ENCODE measurements at regions not wholly inside any gene's neighbourhood (a gene's known extent, or its start where the extent isn't known, plus 50 kb on each side); places are given as distances from the start of the nearest gene placed in this dataset.

DNA sequence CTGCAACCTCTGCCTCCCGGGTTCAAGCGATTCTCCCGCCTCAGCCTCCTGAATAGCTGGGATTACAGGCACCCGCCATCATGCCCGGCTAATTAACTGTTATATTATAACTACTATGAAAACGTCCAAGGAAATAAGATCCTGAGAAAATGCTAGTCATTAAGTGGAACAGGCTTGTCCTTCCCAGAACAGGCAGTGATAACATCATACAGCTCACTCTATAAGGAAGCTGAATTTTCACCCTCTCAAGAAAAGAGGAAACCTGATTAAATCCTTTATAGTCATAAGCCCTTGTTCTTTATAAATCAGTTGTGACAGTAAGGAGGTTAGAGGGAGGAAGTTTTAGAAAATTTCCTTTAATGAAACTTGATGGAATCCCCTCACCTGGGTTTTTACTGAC lies 163.9 kb upstream of the CLINT1 start:
- Mint-ChIP-seq H3K9me3 (no peaks in the 10 kb centered on the region), H3K4me1 (peaks cover 20% of the 10 kb centered on the region), H3K36me3 (no peaks in the 10 kb centered on the region), H3K27ac (no peak overlapping the region), H3K4me3 (no peak overlapping the region), H3K27me3 (ENCODE audit: low read depth) (no peaks in the 10 kb centered on the region)
- no peak for DNase-seq (ENCODE audit: low spot score)
- POLR2A ChIA-PET, result no interaction called here
- no peak for TF ChIP-seq NR2C2 (CRISPR knock-in tag; IDR thresholded peaks at IDR 0.05)
- TF ChIP-seq ATF1 (CRISPR knock-in tag; IDR thresholded peaks at IDR 0.05), result no peak
- TF ChIP-seq, protein P1, sequence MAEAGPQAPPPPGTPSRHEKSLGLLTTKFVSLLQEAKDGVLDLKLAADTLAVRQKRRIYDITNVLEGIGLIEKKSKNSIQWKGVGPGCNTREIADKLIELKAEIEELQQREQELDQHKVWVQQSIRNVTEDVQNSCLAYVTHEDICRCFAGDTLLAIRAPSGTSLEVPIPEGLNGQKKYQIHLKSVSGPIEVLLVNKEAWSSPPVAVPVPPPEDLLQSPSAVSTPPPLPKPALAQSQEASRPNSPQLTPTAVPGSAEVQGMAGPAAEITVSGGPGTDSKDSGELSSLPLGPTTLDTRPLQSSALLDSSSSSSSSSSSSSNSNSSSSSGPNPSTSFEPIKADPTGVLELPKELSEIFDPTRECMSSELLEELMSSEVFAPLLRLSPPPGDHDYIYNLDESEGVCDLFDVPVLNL (CRISPR knock-in tag; IDR thresholded peaks at IDR 0.05; ENCODE audit: borderline replicate concordance, low read depth), result no peak
- TF ChIP-seq, protein P2, sequence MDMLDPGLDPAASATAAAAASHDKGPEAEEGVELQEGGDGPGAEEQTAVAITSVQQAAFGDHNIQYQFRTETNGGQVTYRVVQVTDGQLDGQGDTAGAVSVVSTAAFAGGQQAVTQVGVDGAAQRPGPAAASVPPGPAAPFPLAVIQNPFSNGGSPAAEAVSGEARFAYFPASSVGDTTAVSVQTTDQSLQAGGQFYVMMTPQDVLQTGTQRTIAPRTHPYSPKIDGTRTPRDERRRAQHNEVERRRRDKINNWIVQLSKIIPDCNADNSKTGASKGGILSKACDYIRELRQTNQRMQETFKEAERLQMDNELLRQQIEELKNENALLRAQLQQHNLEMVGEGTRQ (CRISPR knock-in tag; IDR thresholded peaks at IDR 0.05), result no peak
- TF ChIP-seq, protein P3, sequence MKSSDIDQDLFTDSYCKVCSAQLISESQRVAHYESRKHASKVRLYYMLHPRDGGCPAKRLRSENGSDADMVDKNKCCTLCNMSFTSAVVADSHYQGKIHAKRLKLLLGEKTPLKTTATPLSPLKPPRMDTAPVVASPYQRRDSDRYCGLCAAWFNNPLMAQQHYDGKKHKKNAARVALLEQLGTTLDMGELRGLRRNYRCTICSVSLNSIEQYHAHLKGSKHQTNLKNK (CRISPR knock-in tag; IDR thresholded peaks at IDR 0.05), result no peak
- TF ChIP-seq, protein P4, sequence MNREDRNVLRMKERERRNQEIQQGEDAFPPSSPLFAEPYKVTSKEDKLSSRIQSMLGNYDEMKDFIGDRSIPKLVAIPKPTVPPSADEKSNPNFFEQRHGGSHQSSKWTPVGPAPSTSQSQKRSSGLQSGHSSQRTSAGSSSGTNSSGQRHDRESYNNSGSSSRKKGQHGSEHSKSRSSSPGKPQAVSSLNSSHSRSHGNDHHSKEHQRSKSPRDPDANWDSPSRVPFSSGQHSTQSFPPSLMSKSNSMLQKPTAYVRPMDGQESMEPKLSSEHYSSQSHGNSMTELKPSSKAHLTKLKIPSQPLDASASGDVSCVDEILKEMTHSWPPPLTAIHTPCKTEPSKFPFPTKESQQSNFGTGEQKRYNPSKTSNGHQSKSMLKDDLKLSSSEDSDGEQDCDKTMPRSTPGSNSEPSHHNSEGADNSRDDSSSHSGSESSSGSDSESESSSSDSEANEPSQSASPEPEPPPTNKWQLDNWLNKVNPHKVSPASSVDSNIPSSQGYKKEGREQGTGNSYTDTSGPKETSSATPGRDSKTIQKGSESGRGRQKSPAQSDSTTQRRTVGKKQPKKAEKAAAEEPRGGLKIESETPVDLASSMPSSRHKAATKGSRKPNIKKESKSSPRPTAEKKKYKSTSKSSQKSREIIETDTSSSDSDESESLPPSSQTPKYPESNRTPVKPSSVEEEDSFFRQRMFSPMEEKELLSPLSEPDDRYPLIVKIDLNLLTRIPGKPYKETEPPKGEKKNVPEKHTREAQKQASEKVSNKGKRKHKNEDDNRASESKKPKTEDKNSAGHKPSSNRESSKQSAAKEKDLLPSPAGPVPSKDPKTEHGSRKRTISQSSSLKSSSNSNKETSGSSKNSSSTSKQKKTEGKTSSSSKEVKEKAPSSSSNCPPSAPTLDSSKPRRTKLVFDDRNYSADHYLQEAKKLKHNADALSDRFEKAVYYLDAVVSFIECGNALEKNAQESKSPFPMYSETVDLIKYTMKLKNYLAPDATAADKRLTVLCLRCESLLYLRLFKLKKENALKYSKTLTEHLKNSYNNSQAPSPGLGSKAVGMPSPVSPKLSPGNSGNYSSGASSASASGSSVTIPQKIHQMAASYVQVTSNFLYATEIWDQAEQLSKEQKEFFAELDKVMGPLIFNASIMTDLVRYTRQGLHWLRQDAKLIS (CRISPR knock-in tag; IDR thresholded peaks at IDR 0.05; ENCODE audit: borderline replicate concordance), result no peak
- no peak for TF ChIP-seq MYBL2 (CRISPR knock-in tag; IDR thresholded peaks at IDR 0.05)
- TF ChIP-seq ZNF232 (CRISPR knock-in tag; IDR thresholded peaks at IDR 0.05), result no peak
- TF ChIP-seq, protein P5, sequence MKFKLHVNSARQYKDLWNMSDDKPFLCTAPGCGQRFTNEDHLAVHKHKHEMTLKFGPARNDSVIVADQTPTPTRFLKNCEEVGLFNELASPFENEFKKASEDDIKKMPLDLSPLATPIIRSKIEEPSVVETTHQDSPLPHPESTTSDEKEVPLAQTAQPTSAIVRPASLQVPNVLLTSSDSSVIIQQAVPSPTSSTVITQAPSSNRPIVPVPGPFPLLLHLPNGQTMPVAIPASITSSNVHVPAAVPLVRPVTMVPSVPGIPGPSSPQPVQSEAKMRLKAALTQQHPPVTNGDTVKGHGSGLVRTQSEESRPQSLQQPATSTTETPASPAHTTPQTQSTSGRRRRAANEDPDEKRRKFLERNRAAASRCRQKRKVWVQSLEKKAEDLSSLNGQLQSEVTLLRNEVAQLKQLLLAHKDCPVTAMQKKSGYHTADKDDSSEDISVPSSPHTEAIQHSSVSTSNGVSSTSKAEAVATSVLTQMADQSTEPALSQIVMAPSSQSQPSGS (CRISPR knock-in tag; IDR thresholded peaks at IDR 0.05; ENCODE audit: borderline replicate concordance, low read depth), result no peak
- no peak for ATAC-seq
- CTCF ChIA-PET, result interaction anchor here (1.0 to 1.8 kb wide), 2 partner anchors 9 to 74 kb away, joined by 4 to 6 read pairs; no protein-coding TSS in a partner anchor

DNA sequence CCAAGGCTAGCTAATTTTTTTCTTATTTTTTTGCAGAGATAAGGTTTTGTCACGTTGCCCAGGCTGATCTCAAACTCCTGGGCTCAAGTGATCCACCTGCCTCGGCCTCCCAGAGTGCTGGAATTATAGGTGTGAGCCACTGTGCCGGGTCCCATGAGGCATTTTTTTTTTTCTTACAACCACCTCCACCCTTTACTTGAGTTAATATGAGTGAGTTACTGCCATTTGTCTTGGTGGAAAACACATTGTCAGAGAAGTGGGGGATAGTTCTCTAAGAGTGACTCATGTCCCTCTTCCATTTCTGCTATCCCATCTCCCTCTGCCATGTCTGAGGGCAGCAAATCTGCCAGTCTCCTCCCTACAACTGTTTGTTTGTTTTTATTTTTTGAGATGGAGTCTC lies 163.4 kb upstream of the CLINT1 start:
- DNase-seq (ENCODE audit: low spot score) (no peak), ATAC-seq (no peak)
- TF ChIP-seq, protein P6, sequence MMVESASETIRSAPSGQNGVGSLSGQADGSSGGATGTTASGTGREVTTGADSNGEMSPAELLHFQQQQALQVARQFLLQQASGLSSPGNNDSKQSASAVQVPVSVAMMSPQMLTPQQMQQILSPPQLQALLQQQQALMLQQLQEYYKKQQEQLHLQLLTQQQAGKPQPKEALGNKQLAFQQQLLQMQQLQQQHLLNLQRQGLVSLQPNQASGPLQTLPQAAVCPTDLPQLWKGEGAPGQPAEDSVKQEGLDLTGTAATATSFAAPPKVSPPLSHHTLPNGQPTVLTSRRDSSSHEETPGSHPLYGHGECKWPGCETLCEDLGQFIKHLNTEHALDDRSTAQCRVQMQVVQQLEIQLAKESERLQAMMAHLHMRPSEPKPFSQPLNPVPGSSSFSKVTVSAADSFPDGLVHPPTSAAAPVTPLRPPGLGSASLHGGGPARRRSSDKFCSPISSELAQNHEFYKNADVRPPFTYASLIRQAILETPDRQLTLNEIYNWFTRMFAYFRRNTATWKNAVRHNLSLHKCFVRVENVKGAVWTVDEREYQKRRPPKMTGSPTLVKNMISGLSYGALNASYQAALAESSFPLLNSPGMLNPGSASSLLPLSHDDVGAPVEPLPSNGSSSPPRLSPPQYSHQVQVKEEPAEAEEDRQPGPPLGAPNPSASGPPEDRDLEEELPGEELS (CRISPR knock-in tag; IDR thresholded peaks at IDR 0.05), result no peak
- TF ChIP-seq TP53 (CRISPR knock-in tag; IDR thresholded peaks at IDR 0.05) (no peak), KAT7 (CRISPR knock-in tag; IDR thresholded peaks at IDR 0.05; ENCODE audit: borderline replicate concordance) (no peak), FOXJ3 (CRISPR knock-in tag; IDR thresholded peaks at IDR 0.05; ENCODE audit: borderline replicate concordance) (no peak), NR2C2 (CRISPR knock-in tag; IDR thresholded peaks at IDR 0.05) (no peak), ZNF317 (CRISPR knock-in tag; IDR thresholded peaks at IDR 0.05; ENCODE audit: borderline replicate concordance, low read depth) (no peak), ZNF671 (CRISPR knock-in tag; IDR thresholded peaks at IDR 0.05) (no peak), TEAD1 (CRISPR knock-in tag; IDR thresholded peaks at IDR 0.05) (no peak), ZNF232 (CRISPR knock-in tag; IDR thresholded peaks at IDR 0.05) (no peak), GTF2I (CRISPR knock-in tag; conservative IDR thresholded peaks at IDR 0.05) (no peak)
- TF ChIP-seq, protein P7, sequence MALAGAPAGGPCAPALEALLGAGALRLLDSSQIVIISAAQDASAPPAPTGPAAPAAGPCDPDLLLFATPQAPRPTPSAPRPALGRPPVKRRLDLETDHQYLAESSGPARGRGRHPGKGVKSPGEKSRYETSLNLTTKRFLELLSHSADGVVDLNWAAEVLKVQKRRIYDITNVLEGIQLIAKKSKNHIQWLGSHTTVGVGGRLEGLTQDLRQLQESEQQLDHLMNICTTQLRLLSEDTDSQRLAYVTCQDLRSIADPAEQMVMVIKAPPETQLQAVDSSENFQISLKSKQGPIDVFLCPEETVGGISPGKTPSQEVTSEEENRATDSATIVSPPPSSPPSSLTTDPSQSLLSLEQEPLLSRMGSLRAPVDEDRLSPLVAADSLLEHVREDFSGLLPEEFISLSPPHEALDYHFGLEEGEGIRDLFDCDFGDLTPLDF (CRISPR knock-in tag; IDR thresholded peaks at IDR 0.05), result no peak
- H3K9me3 Mint-ChIP-seq, result no peaks in the 10 kb centered on the region
- ChIA-PET CTCF (interaction anchor here (1.8 kb wide), 1 partner anchor 8 kb away, joined by 6 read pairs; no protein-coding TSS in a partner anchor), POLR2A (no interaction called here)
- H3K27ac Mint-ChIP-seq, result no peak overlapping the region
- H3K4me1 Mint-ChIP-seq, result peaks cover 15% of the 10 kb centered on the region
- no peak overlapping the region for H3K4me3 Mint-ChIP-seq
- no peaks in the 10 kb centered on the region for H3K27me3 Mint-ChIP-seq (ENCODE audit: low read depth)
- no peaks in the 10 kb centered on the region for H3K36me3 Mint-ChIP-seq

Measured in WTC11 (cell line).